HUES64 (cell line): ENCODE measurements at regions not wholly inside any gene's neighbourhood (a gene's known extent, or its start where the extent isn't known, plus 50 kb on each side); places are given as distances from the start of the nearest gene placed in this dataset.
"Not testable (repeated sequence)": the region's sequence is repeated elsewhere in the genome, so short reads cannot be mapped to it uniquely, and the experiment has no call there.

Source experiments
- H3K27ac ChIP-seq: 2 replicates; pipeline ENCODE4 v1.7.0; 2013; ENCODE audit warnings: low read depth, low read length, inconsistent platforms
- H3K27me3 ChIP-seq: 2 replicates; pipeline ENCODE4 v1.6.1; 2013; ENCODE audit warnings: mild to moderate bottlenecking, low read length; ENCODE audit not compliant: insufficient read depth
- H3K36me3 ChIP-seq: 2 replicates; pipeline ENCODE4 v1.6.1; 2013; ENCODE audit warnings: mild to moderate bottlenecking, low read length; ENCODE audit not compliant: insufficient read depth
- H3K4me1 ChIP-seq: 2 replicates; pipeline ENCODE4 v1.6.1; 2013; ENCODE audit warnings: mild to moderate bottlenecking, low read length, moderate library complexity; ENCODE audit not compliant: insufficient read depth
- H3K4me3 ChIP-seq: 2 replicates; pipeline ENCODE4 v1.5.1; 2013; ENCODE audit warnings: mild to moderate bottlenecking, low read length, moderate library complexity
- H3K9ac ChIP-seq: 2 replicates; pipeline ENCODE4 v1.6.1; 2013; ENCODE audit warnings: mild to moderate bottlenecking, low read depth, low read length
- H3K9me3 ChIP-seq: 2 replicates; pipeline ENCODE4 v1.6.1; 2013; ENCODE audit warnings: low read depth, low read length; ENCODE audit not compliant: insufficient read depth
- WGBS: fragments of 150-250, 120-280 bp; methylation state at CpG from one replicate; pipeline ENCODE4 v1.1.7; 2013; ENCODE audit warnings: missing lambda C conversion rate; 5-methylcytosine and 5-hydroxymethylcytosine counted together

- H3K4me3 ChIP-seq = no peak overlapping the region
- H3K27me3 ChIP-seq = no peaks in the 10 kb centered on the region
- H3K9ac ChIP-seq = no peak overlapping the region
- H3K36me3 ChIP-seq = no peaks in the 10 kb centered on the region
- peaks cover 46% of the 10 kb centered on the region for H3K9me3 ChIP-seq
- H3K27ac ChIP-seq = no peak overlapping the region
- H3K4me1 ChIP-seq = peaks cover 11% of the 10 kb centered on the region
These were observed 165.8 kb downstream of the CD24 start for GRCh38 chr6:106808758-106809157.

GRCh38 chr6:106807947-106808611, 166.4 kb downstream of the CD24 start:
- no peaks in the 10 kb centered on the region for H3K27me3 ChIP-seq
- H3K4me1 ChIP-seq = peaks cover 18% of the 10 kb centered on the region
- H3K9ac ChIP-seq = no peak overlapping the region
- no peak overlapping the region for H3K4me3 ChIP-seq
- peaks cover 46% of the 10 kb centered on the region for H3K9me3 ChIP-seq
- 94% methylated on average over 5 of the region's 5 CpGs for WGBS
- no peaks in the 10 kb centered on the region for H3K36me3 ChIP-seq
- H3K27ac ChIP-seq = no peak overlapping the region

GRCh38 chr6:106806253-106806652, 168.3 kb downstream of the CD24 start:
- H3K27ac ChIP-seq = not testable (repeated sequence)
- H3K9me3 ChIP-seq = peaks cover 43% of the 10 kb centered on the region

GRCh38 chr6:106805771-106806170, 168.8 kb downstream of the CD24 start:
- WGBS = 95% methylated on average over 27 of the region's 27 CpGs
- no peaks in the 10 kb centered on the region for H3K36me3 ChIP-seq
- H3K4me3 ChIP-seq = no peak overlapping the region
- no peak overlapping the region for H3K9ac ChIP-seq
- H3K9me3 ChIP-seq = peaks cover 39% of the 10 kb centered on the region
- H3K27me3 ChIP-seq = no peaks in the 10 kb centered on the region
- no peak overlapping the region for H3K27ac ChIP-seq
- peaks cover 30% of the 10 kb centered on the region for H3K4me1 ChIP-seq

More at GRCh38 chr6:106806253-106806652, 168.3 kb downstream of the CD24 start:
- peaks cover 26% of the 10 kb centered on the region for H3K4me1 ChIP-seq
- H3K9ac ChIP-seq, H3K4me3 ChIP-seq, H3K27me3 ChIP-seq, H3K36me3 ChIP-seq: not testable (repeated sequence)
- 100% methylated on average over 2 of the region's 4 CpGs for WGBS

- Histone ChIP-seq H3K9me3 (peaks cover 29% of the 10 kb centered on the region), H3K27ac (peak overlapping the region; percentile 80), H3K27me3 (no peaks in the 10 kb centered on the region), H3K4me1 (peaks cover 32% of the 10 kb centered on the region), H3K9ac (no peak overlapping the region), H3K36me3 (no peaks in the 10 kb centered on the region), H3K4me3 (no peak overlapping the region)
- WGBS = 24% methylated on average over 7 of the region's 7 CpGs
These were observed 169.9 kb downstream of the CD24 start for GRCh38 chr6:106804346-106805335.

- Histone ChIP-seq H3K4me3 (no peak overlapping the region), H3K9me3 (peaks cover 15% of the 10 kb centered on the region), H3K27me3 (no peaks in the 10 kb centered on the region), H3K9ac (no peak overlapping the region; the same call in 1 of the 2 replicates), H3K4me1 (peaks cover 42% of the 10 kb centered on the region), H3K36me3 (no peaks in the 10 kb centered on the region), H3K27ac (peak overlapping the region; percentile 80; the same call in 1 of the 2 replicates)
- WGBS = no CpG with 5 or more reads among the region's 1 CpG
These were observed 171.3 kb downstream of the CD24 start for GRCh38 chr6:106803188-106803587.

GRCh38 chr6:106802139-106802538, 172.4 kb downstream of the CD24 start:
- Histone ChIP-seq H3K4me1 (peaks cover 42% of the 10 kb centered on the region), H3K4me3 (no peak overlapping the region)
- 95% methylated on average over 5 of the region's 5 CpGs for WGBS

GRCh38 chr6:106801256-106801655, 171.9 kb downstream of the QRSL1 start:
- Histone ChIP-seq H3K9me3 (no peaks in the 10 kb centered on the region; the same call in 1 of the 2 replicates), H3K27me3 (no peaks in the 10 kb centered on the region), H3K4me1 (peaks cover 42% of the 10 kb centered on the region), H3K27ac (no peak overlapping the region), H3K36me3 (no peaks in the 10 kb centered on the region), H3K9ac (no peak overlapping the region), H3K4me3 (no peak overlapping the region)
- 89% methylated on average over 8 of the region's 8 CpGs for WGBS

More at GRCh38 chr6:106802139-106802538, 172.4 kb downstream of the CD24 start:
- Histone ChIP-seq H3K9ac (no peak overlapping the region), H3K27me3 (no peaks in the 10 kb centered on the region), H3K36me3 (no peaks in the 10 kb centered on the region), H3K27ac (no peak overlapping the region), H3K9me3 (peaks cover 5% of the 10 kb centered on the region; the same call in 1 of the 2 replicates)

GRCh38 chr6:106800379-106800778, 171.0 kb downstream of the QRSL1 start:
- peaks cover 42% of the 10 kb centered on the region for H3K4me1 ChIP-seq
- 93% methylated on average over 5 of the region's 5 CpGs for WGBS
- no peaks in the 10 kb centered on the region for H3K27me3 ChIP-seq
- H3K9ac ChIP-seq = no peak overlapping the region
- H3K9me3 ChIP-seq = no peaks in the 10 kb centered on the region
- H3K27ac ChIP-seq = no peak overlapping the region
- no peak overlapping the region for H3K4me3 ChIP-seq
- H3K36me3 ChIP-seq = no peaks in the 10 kb centered on the region

GRCh38 chr6:106799031-106799894, 169.9 kb downstream of the QRSL1 start:
- H3K9ac ChIP-seq = no peak overlapping the region
- H3K4me1 ChIP-seq = peaks cover 36% of the 10 kb centered on the region
- no peaks in the 10 kb centered on the region for H3K9me3 ChIP-seq
- no peak overlapping the region for H3K27ac ChIP-seq
- WGBS = 84% methylated on average over 7 of the region's 8 CpGs
- H3K36me3 ChIP-seq = no peaks in the 10 kb centered on the region
- no peak overlapping the region for H3K4me3 ChIP-seq
- H3K27me3 ChIP-seq = no peaks in the 10 kb centered on the region
